HEK293 (cell line): ENCODE measurements at regions not wholly inside any gene's neighbourhood (a gene's known extent, or its start where the extent isn't known, plus 50 kb on each side); places are given as distances from the start of the nearest gene placed in this dataset.
"Not testable (repeated sequence)": the region's sequence is repeated elsewhere in the genome, so short reads cannot be mapped to it uniquely, and the experiment has no call there.

Experiments
- CTCF ChIA-PET: fragments of 350-600 bp; formaldehyde crosslinking; extraction: SDS; loops from one replicate; lab custom pipeline; 2021; ENCODE audit warnings: antibody characterized with exemption; lab: Yijun Ruan, JAX
- POLR2A ChIA-PET: fragments of 300-600 bp; formaldehyde crosslinking; extraction: SDS; loops from one replicate; lab custom pipeline; 2020; ENCODE audit warnings: antibody characterized with exemption, inconsistent platforms; lab: Yijun Ruan, JAX
- H3K27ac ChIP-seq: fragments of 200-500 bp; sonication (Bioruptor generic); 2 replicates; pipeline ENCODE4 v1.5.1; 2014; ENCODE audit warnings: low read depth, low read length, control low read depth, inconsistent platforms; ENCODE audit errors: extremely low read depth
- H3K36me3 ChIP-seq, 2 experiments: fragments of 200-500 bp in 1 of 2; sonication (Bioruptor generic) in 1 of 2; 1 replicate in 1 of 2; 2 replicates in 1 of 2; pipeline ENCODE4 v1.5.1; 2014 to 2017; ENCODE audit warnings: inconsistent platforms in 2 of 2, low read length in 2 of 2; ENCODE audit not compliant: control insufficient read depth in 2 of 2, insufficient read depth in 1 of 2
- H3K4me1 ChIP-seq: fragments of 200-500 bp; sonication (Bioruptor generic); 2 replicates; pipeline ENCODE4 v1.5.1; 2014; ENCODE audit warnings: mild to moderate bottlenecking, low read length, inconsistent platforms; ENCODE audit not compliant: control insufficient read depth, insufficient read depth
- H3K4me3 ChIP-seq: 2 replicates; pipeline ENCODE4 v1.5.1; 2011; ENCODE audit warnings: low read depth, mild to moderate bottlenecking, control low read depth, low read length, moderate library complexity
- H3K9me3 ChIP-seq: fragments of 200-500 bp; sonication (Bioruptor generic); 2 replicates; pipeline ENCODE4 v1.5.1; 2014; ENCODE audit warnings: low read depth, low read length, inconsistent platforms; ENCODE audit not compliant: control insufficient read depth, insufficient read depth
- AEBP2 ChIP-seq: fragments of 450-650 bp; formaldehyde crosslinking; IDR thresholded peaks from 2 replicates; pipeline ENCODE4 v1.5.1; 2016; ENCODE audit warnings: missing biosample characterization, missing genetic modification characterization, borderline replicate concordance
- BCL6B ChIP-seq: fragments of 450-650 bp; formaldehyde crosslinking; IDR thresholded peaks from 2 replicates; pipeline ENCODE4 v1.5.1; 2017; ENCODE audit warnings: missing biosample characterization, missing genetic modification characterization
- EGR2 ChIP-seq: fragments of 450-650 bp; formaldehyde crosslinking; IDR thresholded peaks from 2 replicates; pipeline ENCODE4 v1.5.1; 2016; ENCODE audit warnings: low read depth, missing biosample characterization, missing genetic modification characterization
- KLF9 ChIP-seq: fragments of 450-650 bp; formaldehyde crosslinking; IDR thresholded peaks from 2 replicates; pipeline ENCODE4 v1.5.1; 2016; ENCODE audit warnings: missing biosample characterization, missing genetic modification characterization, low read depth
- MEIS1 ChIP-seq: sonication (generic); formaldehyde crosslinking; IDR thresholded peaks from 2 replicates; pipeline ENCODE4 v1.8.1; 2022; ENCODE audit warnings: missing genetic modification reagents, mild to moderate bottlenecking, borderline replicate concordance
- MZF1 ChIP-seq: fragments of 450-650 bp; formaldehyde crosslinking; IDR thresholded peaks from 2 replicates; pipeline ENCODE4 v1.5.1; 2017; ENCODE audit warnings: missing biosample characterization, missing genetic modification characterization, borderline replicate concordance
- REST ChIP-seq: fragments of 450-650 bp; formaldehyde crosslinking; IDR thresholded peaks from 2 replicates; pipeline ENCODE4 v1.5.1; 2016; ENCODE audit warnings: missing biosample characterization, missing genetic modification characterization
- SP2 ChIP-seq: fragments of 450-650 bp; formaldehyde crosslinking; IDR thresholded peaks from 2 replicates; pipeline ENCODE4 v1.5.1; 2016; ENCODE audit warnings: missing biosample characterization, missing genetic modification characterization
- ZBTB17 ChIP-seq: fragments of 450-650 bp; formaldehyde crosslinking; IDR thresholded peaks from 2 replicates; pipeline ENCODE4 v1.5.1; 2016; ENCODE audit warnings: missing biosample characterization, missing genetic modification characterization
- ZBTB20 ChIP-seq: fragments of 450-650 bp; formaldehyde crosslinking; IDR thresholded peaks from 2 replicates; pipeline ENCODE4 v1.5.1; 2016; ENCODE audit warnings: missing biosample characterization, missing genetic modification characterization
- ZBTB48 ChIP-seq: fragments of 450-650 bp; formaldehyde crosslinking; IDR thresholded peaks from 2 replicates; pipeline ENCODE4 v1.5.1; 2016; ENCODE audit warnings: missing biosample characterization, missing genetic modification characterization
- ZFHX2 ChIP-seq: fragments of 450-650 bp; formaldehyde crosslinking; conservative IDR thresholded peaks from 2 replicates; pipeline ENCODE4 v1.5.1; 2016; ENCODE audit warnings: missing biosample characterization, missing genetic modification characterization
- ZIC2 ChIP-seq: fragments of 450-650 bp; formaldehyde crosslinking; IDR thresholded peaks from 2 replicates; pipeline ENCODE4 v1.5.1; 2016; ENCODE audit warnings: missing biosample characterization, missing genetic modification characterization
- ZNF140 ChIP-seq: fragments of 450-650 bp; formaldehyde crosslinking; IDR thresholded peaks from 2 replicates; pipeline ENCODE4 v1.5.1; 2016; ENCODE audit warnings: missing biosample characterization, missing genetic modification characterization
- ZNF175 ChIP-seq: fragments of 450-650 bp; formaldehyde crosslinking; IDR thresholded peaks from 2 replicates; pipeline ENCODE4 v1.5.1; 2016; ENCODE audit warnings: missing biosample characterization, missing genetic modification characterization
- ZNF19 ChIP-seq: fragments of 450-650 bp; formaldehyde crosslinking; IDR thresholded peaks from 2 replicates; pipeline ENCODE4; 2016; ENCODE audit warnings: missing biosample characterization, missing genetic modification characterization, low read depth
- ZNF510 ChIP-seq: fragments of 450-650 bp; formaldehyde crosslinking; IDR thresholded peaks from 2 replicates; pipeline ENCODE4 v1.5.1; 2018; ENCODE audit warnings: mild to moderate bottlenecking, missing genetic modification characterization, missing biosample characterization; ENCODE audit not compliant: insufficient replicate concordance
- ZNF513 ChIP-seq: fragments of 450-650 bp; IDR thresholded peaks from 2 replicates; pipeline ENCODE4 v1.5.1; 2018; ENCODE audit warnings: missing biosample characterization, missing genetic modification characterization
- ZNF529 ChIP-seq: fragments of 450-650 bp; formaldehyde crosslinking; IDR thresholded peaks from 2 replicates; pipeline ENCODE4 v1.5.1; 2017; ENCODE audit warnings: missing genetic modification characterization, missing biosample characterization; ENCODE audit not compliant: insufficient replicate concordance
- ZNF530 ChIP-seq: fragments of 450-650 bp; formaldehyde crosslinking; IDR thresholded peaks from 2 replicates; pipeline ENCODE4 v1.5.1; 2016; ENCODE audit warnings: low read depth, missing biosample characterization, missing genetic modification characterization

- TF ChIP-seq ZFHX2 (tag by site-specific recombination) (peak; percentile 87), EGR2 (tag by site-specific recombination) (peak; percentile 98)
- H3K9me3 ChIP-seq, H3K27ac ChIP-seq, H3K36me3 ChIP-seq, CTCF ChIA-PET, H3K4me3 ChIP-seq, H3K4me1 ChIP-seq, POLR2A ChIA-PET: not testable (repeated sequence)
Measured at GRCh38 chr20:48327848-48328247, 500.0 kb downstream of the PREX1 start.

- Histone ChIP-seq H3K4me1 (no peaks in the 10 kb centered on the region), H3K4me3 (no peak overlapping the region), H3K27ac (no peak overlapping the region), H3K9me3 (no peaks in the 10 kb centered on the region), H3K36me3 (no peaks in the 10 kb centered on the region)
- CTCF ChIA-PET = no interaction called here
- TF ChIP-seq AEBP2 (tag by site-specific recombination) (no peak), SP2 (tag by site-specific recombination) (no peak), ZNF513 (tag by site-specific recombination) (no peak), REST (tag by site-specific recombination) (no peak), ZBTB48 (tag by site-specific recombination) (no peak), ZNF529 (no peak), ZNF140 (no peak), ZNF175 (no peak), ZIC2 (tag by site-specific recombination) (no peak), KLF9 (no peak)
- POLR2A ChIA-PET = no interaction called here
Measured at GRCh38 chr20:48326868-48327267, 500.9 kb downstream of the PREX1 start.

- no peak overlapping the region for H3K4me3 ChIP-seq
- TF ChIP-seq ZNF530 (tag by site-specific recombination) (no peak), ZNF510 (no peak), ZBTB17 (no peak), MZF1 (tag by site-specific recombination) (no peak), ZBTB20 (no peak), MEIS1 (CRISPR knock-in tag) (no peak), ZNF175 (no peak), ZNF19 (tag by site-specific recombination) (no peak), BCL6B (tag by site-specific recombination) (no peak)
- no peaks in the 10 kb centered on the region for H3K36me3 ChIP-seq
- CTCF ChIA-PET = no interaction called here
- no peaks in the 10 kb centered on the region for H3K4me1 ChIP-seq
- POLR2A ChIA-PET = no interaction called here
- H3K27ac ChIP-seq = no peak overlapping the region
- H3K9me3 ChIP-seq = no peaks in the 10 kb centered on the region
Measured at GRCh38 chr20:48326434-48326691, 501.4 kb downstream of the PREX1 start.
